H1 (cell line): ENCODE measurements at regions not wholly inside any gene's neighbourhood (a gene's known extent, or its start where the extent isn't known, plus 50 kb on each side); places are given as distances from the start of the nearest gene placed in this dataset.

Source experiments
- CTCF ChIA-PET: fragments of 300-600 bp; sonication (Branson Sonifier 250); formaldehyde crosslinking; loops from one replicate; lab custom pipeline; 2021; ENCODE audit not compliant: partially characterized antibody; lab: Charles Lee
- POLR2A ChIA-PET: fragments of 300-600 bp; sonication (Branson Sonifier 250); formaldehyde crosslinking; loops from one replicate; lab custom pipeline; 2021; ENCODE audit warnings: inconsistent platforms; ENCODE audit not compliant: partially characterized antibody; lab: Charles Lee
- DNase-seq, 2 experiments: peaks; one replicate each; pipeline versions ENCODE4 v3.0.0 to v3.0.0-alpha.2; 2010 to 2022; ENCODE audit warnings: low spot score in 2 of 2, low read depth in 1 of 2, mixed read lengths in 1 of 2
- FAIRE-seq: peaks from 2 replicates; lab custom pipeline; 2011; peaks lifted over from hg19 to GRCh38; lab: Jason Lieb, UNC
- H2AFZ ChIP-seq: 2 replicates; pipeline ENCODE4 v1.8.1; 2012; ENCODE audit warnings: low read length, inconsistent platforms
- H2AK5ac ChIP-seq: 2 replicates; pipeline ENCODE4 v1.6.1; 2013; ENCODE audit warnings: low read depth, low read length
- H2BK120ac ChIP-seq: replicated peaks from 2 replicates; pipeline ENCODE3; 2013; ENCODE audit warnings: low read depth, low read length, inconsistent platforms
- H2BK12ac ChIP-seq: 2 replicates; pipeline ENCODE4 v1.6.1; 2013; ENCODE audit warnings: low read depth, low read length
- H2BK15ac ChIP-seq: 2 replicates; pipeline ENCODE4 v1.6.1; 2013; ENCODE audit warnings: low read length
- H2BK20ac ChIP-seq: 2 replicates; pipeline ENCODE4 v1.6.1; 2013; ENCODE audit warnings: low read length
- H2BK5ac ChIP-seq: 2 replicates; pipeline ENCODE4 v1.6.1; 2013; ENCODE audit warnings: low read depth, low read length
- H3K14ac ChIP-seq: 2 replicates; pipeline ENCODE4 v1.6.1; 2013; ENCODE audit warnings: inconsistent platforms; ENCODE audit not compliant: insufficient read length
- H3K18ac ChIP-seq: 2 replicates; pipeline ENCODE4 v1.6.1; 2013; ENCODE audit warnings: low read length; ENCODE audit errors: extremely low read depth
- H3K23ac ChIP-seq: 2 replicates; pipeline ENCODE4 v1.6.1; 2013; ENCODE audit warnings: inconsistent platforms; ENCODE audit not compliant: insufficient read length
- H3K23me2 ChIP-seq: 2 replicates; pipeline ENCODE4 v1.6.1; 2013; ENCODE audit warnings: low read depth, low read length
- H3K27ac ChIP-seq: 2 replicates; pipeline ENCODE4 v1.6.1; 2011; ENCODE audit warnings: low read depth, low read length, inconsistent platforms
- H3K27me3 ChIP-seq, 4 experiments: replicated peaks in 1 of 4; 1 replicate in 1 of 4; 2 replicates in 3 of 4; pipeline versions ENCODE4 v1.6.1 to v1.8.1; 2011 to 2013; ENCODE audit warnings: low read length in 3 of 4, mild to moderate bottlenecking in 3 of 4, inconsistent platforms in 2 of 4, mixed read lengths in 2 of 4, moderate library complexity in 1 of 4; ENCODE audit not compliant: control insufficient read depth in 3 of 4, insufficient read depth in 3 of 4; ENCODE audit errors: extremely low read depth in 1 of 4
- H3K36me3 ChIP-seq, 4 experiments: 2 replicates each; pipeline versions ENCODE4 v1.6.1 to v1.8.1; 2011 to 2013; ENCODE audit warnings: mild to moderate bottlenecking in 4 of 4, low read length in 3 of 4, moderate library complexity in 2 of 4, control low read depth in 1 of 4, inconsistent platforms in 1 of 4; ENCODE audit not compliant: insufficient read depth in 4 of 4, control insufficient read depth in 2 of 4
- H3K4ac ChIP-seq: replicated peaks from 2 replicates; pipeline ENCODE3; 2013; ENCODE audit warnings: low read length, low read depth, mixed read lengths, inconsistent platforms; ENCODE audit not compliant: insufficient read length
- H3K4me1 ChIP-seq, 4 experiments: replicated peaks in 1 of 4; 1 replicate in 1 of 4; 2 replicates in 3 of 4; pipeline versions ENCODE4 v1.6.1 to v1.8.1; 2011 to 2013; ENCODE audit warnings: low read length in 3 of 4, inconsistent platforms in 2 of 4, mixed read lengths in 1 of 4; ENCODE audit not compliant: insufficient read depth in 4 of 4, control insufficient read depth in 3 of 4
- H3K4me2 ChIP-seq, 2 experiments: 2 replicates each; pipeline versions ENCODE4 v1.6.1 to v1.8.1; 2011 to 2013; ENCODE audit warnings: low read depth in 2 of 2, low read length in 2 of 2, control low read depth in 1 of 2, inconsistent platforms in 1 of 2, mild to moderate bottlenecking in 1 of 2; ENCODE audit not compliant: insufficient read depth in 1 of 2
- H3K4me3 ChIP-seq, 4 experiments: fragments of 200-600, 300-600 bp in 1 of 4; sonication (generic), shearing (Covaris generic), sonication (Bioruptor Twin) in 1 of 4; 2 replicates each; pipeline versions ENCODE4 v1.5.1 to v1.8.1; 2011 to 2016; ENCODE audit warnings: low read length in 4 of 4, low read depth in 3 of 4, control low read depth in 2 of 4, inconsistent platforms in 2 of 4, mild to moderate bottlenecking in 2 of 4, mixed read lengths in 1 of 4, moderate library complexity in 1 of 4; ENCODE audit not compliant: insufficient read depth in 2 of 4; ENCODE audit errors: extremely low read depth in 1 of 4
- H3K56ac ChIP-seq: replicated peaks from 2 replicates; pipeline ENCODE3; 2013; ENCODE audit warnings: low read depth, mild to moderate bottlenecking, mixed read lengths, low read length, inconsistent platforms; ENCODE audit not compliant: insufficient read length
- H3K79me1 ChIP-seq: 2 replicates; pipeline ENCODE4 v1.6.1; 2013; ENCODE audit warnings: low read depth, low read length, control low read depth
- H3K79me2 ChIP-seq, 2 experiments: 2 replicates each; pipeline versions ENCODE4 v1.6.1 to v1.8.1; 2012 to 2013; ENCODE audit warnings: low read length in 2 of 2, mild to moderate bottlenecking in 2 of 2, inconsistent platforms in 1 of 2; ENCODE audit not compliant: insufficient read depth in 2 of 2, control insufficient read depth in 1 of 2
- H3K9ac ChIP-seq, 4 experiments: replicated peaks in 1 of 4; 1 replicate in 1 of 4; 2 replicates in 3 of 4; pipeline versions ENCODE4 v1.6.1 to v1.8.1; 2011 to 2013; ENCODE audit warnings: low read depth in 3 of 4, low read length in 3 of 4, control low read depth in 2 of 4, mild to moderate bottlenecking in 2 of 4, moderate library complexity in 2 of 4, inconsistent platforms in 1 of 4; ENCODE audit errors: extremely low read depth in 1 of 4
- H3K9me3 ChIP-seq, 2 experiments: 2 replicates each; pipeline versions ENCODE4 v1.6.1 to v1.8.1; 2012 to 2013; ENCODE audit warnings: mild to moderate bottlenecking in 2 of 2, moderate library complexity in 2 of 2, control low read depth in 1 of 2, inconsistent platforms in 1 of 2, low read depth in 1 of 2, low read length in 1 of 2, mixed read lengths in 1 of 2; ENCODE audit not compliant: insufficient read depth in 2 of 2
- H4K20me1 ChIP-seq, 2 experiments: replicated peaks in 1 of 2; 2 replicates each; pipeline versions ENCODE3 to v1.8.1; 2011 to 2013; ENCODE audit warnings: inconsistent platforms in 2 of 2, low read length in 2 of 2, mild to moderate bottlenecking in 1 of 2; ENCODE audit not compliant: insufficient read depth in 2 of 2, control insufficient read depth in 1 of 2
- H4K5ac ChIP-seq: 2 replicates; pipeline ENCODE4 v1.6.1; 2013; ENCODE audit warnings: low read length, low read depth, mixed read lengths, inconsistent platforms; ENCODE audit not compliant: insufficient read length
- H4K8ac ChIP-seq: 2 replicates; pipeline ENCODE4 v1.8.0; 2013; ENCODE audit warnings: mild to moderate bottlenecking, moderate library complexity, low read length, inconsistent platforms; ENCODE audit not compliant: insufficient read depth; ENCODE audit errors: extremely low read depth
- H4K91ac ChIP-seq: replicated peaks from 2 replicates; pipeline ENCODE3; 2013; ENCODE audit warnings: low read length, mixed read lengths, inconsistent platforms; ENCODE audit not compliant: insufficient read length
- CBX8 ChIP-seq: fragments of 300-800, 300-1000 bp; sonication (generic); IDR thresholded peaks from 2 replicates; pipeline ENCODE4 v1.7.1; 2016; ENCODE audit warnings: low read depth, low read length, borderline replicate concordance
- CEBPB ChIP-seq: IDR thresholded peaks from 2 replicates; pipeline ENCODE4 v1.6.1; 2012; ENCODE audit warnings: low read depth, low read length
- E2F6 ChIP-seq: IDR thresholded peaks from 2 replicates; pipeline ENCODE4 v1.6.1; 2012; ENCODE audit warnings: inconsistent platforms
- GABPA ChIP-seq: IDR thresholded peaks from 2 replicates; pipeline ENCODE4 v1.6.1; 2011; ENCODE audit warnings: mild to moderate bottlenecking, low read length, moderate library complexity, borderline replicate concordance; ENCODE audit not compliant: insufficient read depth
- RBBP5 ChIP-seq: IDR thresholded peaks from 2 replicates; pipeline ENCODE4 v1.7.1; 2012; ENCODE audit warnings: low read depth, mild to moderate bottlenecking, inconsistent platforms, low read length, moderate library complexity, borderline replicate concordance
- RNF2 ChIP-seq: fragments of 200-900, 300-1000 bp; sonication (generic); IDR thresholded peaks from 2 replicates; pipeline ENCODE4 v1.7.1; 2016; ENCODE audit warnings: borderline replicate concordance, low read depth, mild to moderate bottlenecking, antibody characterized with exemption, low read length; ENCODE audit not compliant: poor library complexity, severe bottlenecking; ENCODE audit errors: missing control alignments
- SRF ChIP-seq: IDR thresholded peaks from 2 replicates; pipeline ENCODE4 v1.6.1; 2011; ENCODE audit warnings: mild to moderate bottlenecking, low read depth, low read length, moderate library complexity
- TCF12 ChIP-seq: IDR thresholded peaks from 2 replicates; pipeline ENCODE4 v1.6.1; 2011; ENCODE audit warnings: low read depth, mild to moderate bottlenecking, low read length
- WGBS, 2 experiments: shearing (Covaris generic) in 1 of 2; methylation state at CpG; one replicate each; pipeline versions ENCODE4 v1.1.6 to v1.1.7; 2013 to 2015; ENCODE audit warnings: low lambda C conversion rate in 2 of 2, mixed read lengths in 2 of 2, inconsistent platforms in 1 of 2, low coverage in 1 of 2, missing lambda C conversion rate in 1 of 2; ENCODE audit not compliant: insufficient replicate concordance in 2 of 2, insufficient coverage in 1 of 2, insufficient read length in 1 of 2; ENCODE audit errors: extremely low coverage in 1 of 2, missing lambda C conversion rate in 1 of 2; 5-methylcytosine and 5-hydroxymethylcytosine counted together

DNA sequence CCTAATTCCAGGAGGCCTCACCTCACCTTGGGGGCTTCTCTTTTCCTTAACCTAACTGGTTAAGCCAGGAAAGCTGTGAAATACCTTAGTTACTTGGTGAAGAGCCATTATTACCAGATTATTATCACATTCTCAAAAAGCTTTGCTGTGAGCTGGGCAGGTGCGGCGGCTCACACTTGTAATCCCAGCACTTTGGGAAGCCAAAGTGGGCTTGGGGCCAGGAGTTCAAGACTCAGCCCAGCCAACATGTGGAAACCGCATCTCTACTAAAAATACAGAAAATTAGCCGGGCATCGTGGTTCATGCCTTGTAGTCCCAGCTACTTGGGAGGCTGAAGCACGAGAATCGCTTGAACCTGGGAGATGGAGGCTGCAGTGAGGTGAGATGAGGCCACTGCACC is 102.4 kb upstream of the KLF6 start:
- H3K36me3 ChIP-seq = no peaks in the 10 kb centered on the region
- H3K79me1 ChIP-seq = no peaks in the 10 kb centered on the region
- WGBS, 2 experiments = 92% methylated on average over 7 of the region's 7 CpGs; no CpG with 5 or more reads in 1 of the 2 experiments
- H2AK5ac ChIP-seq = peak overlapping the region; percentile 53; the same call in 1 of the 2 replicates
- no peak overlapping the region for H3K23ac ChIP-seq
- no peak overlapping the region for H3K56ac ChIP-seq
- H4K20me1 ChIP-seq = no peaks in the 10 kb centered on the region
- H2BK15ac ChIP-seq = no peak overlapping the region
- peak overlapping the region; percentile 67; the same call in 1 of the 2 replicates for H2BK5ac ChIP-seq
- no peaks in the 10 kb centered on the region for H3K23me2 ChIP-seq
- peak overlapping the region; percentile 79; the same call in 1 of the 2 replicates for H3K18ac ChIP-seq
- no peaks in the 10 kb centered on the region for H3K27me3 ChIP-seq
- H3K4me1 ChIP-seq = peaks cover 0 to 24% (median 10%) of the 10 kb centered on the region in 4 experiments; a peak in 5 of 7 replicates
- no peak for TF ChIP-seq RNF2
- TF ChIP-seq CBX8 = no peak
- no peak for TF ChIP-seq RBBP5
- no peak for TF ChIP-seq SRF
- TF ChIP-seq CEBPB = no peak
- no peak for TF ChIP-seq GABPA
- no peak for TF ChIP-seq E2F6
- TF ChIP-seq TCF12 = no peak
- H4K5ac ChIP-seq = peak overlapping the region; percentile 41
- H3K9me3 ChIP-seq = no peaks in the 10 kb centered on the region
- no peak overlapping the region for H4K8ac ChIP-seq
- H3K79me2 ChIP-seq = no peaks in the 10 kb centered on the region
- peak overlapping the region; percentile 16 to 56; a peak in 1 of 4 replicates for H3K4me2 ChIP-seq
- peak overlapping the region; percentile 69 for H3K27ac ChIP-seq
- peak overlapping the region; percentile 95; the same call in 1 of the 2 replicates for H2BK12ac ChIP-seq
- ChIA-PET POLR2A (interaction anchor here (0.9 to 1.8 kb wide), 3 partner anchors 10 to 112 kb away, joined by 3 to 9 read pairs (median 3); partner anchors contain the start of gene KLF6), CTCF (interaction anchor here (0.6 to 1.1 kb wide), 2 partner anchors 77 to 713 kb away, joined by 3 read pairs; no protein-coding TSS in a partner anchor)
- no peak overlapping the region for H2BK20ac ChIP-seq
- peak overlapping the region in 1 of 4 experiments; percentile 19; a peak in 3 of 8 replicates for H3K4me3 ChIP-seq
- no peak overlapping the region for H2AFZ ChIP-seq
- peak overlapping the region; percentile 56 for H4K91ac ChIP-seq
- H3K9ac ChIP-seq = no peak overlapping the region; a peak in 1 of 7 replicates
- H2BK120ac ChIP-seq = peak overlapping the region; percentile 80
- H3K4ac ChIP-seq = no peak overlapping the region
- DNase-seq = no peak
- no peak for FAIRE-seq
- no peak overlapping the region for H3K14ac ChIP-seq
